ENCODE measurements at regions not wholly inside any gene's neighbourhood (a gene's known extent, or its start where the extent isn't known, plus 50 kb on each side); places are given as distances from the start of the nearest gene placed in this dataset.

- H3K4me2 ChIP-seq (ENCODE audit: low read depth, low read length): no peak overlapping the region
- H3K9ac ChIP-seq (ENCODE audit: insufficient read depth, low read depth, low read length): no peak overlapping the region
- no peak for FAIRE-seq
- ATAC-seq: peak; percentile 60
- H3K4me1 ChIP-seq (ENCODE audit: insufficient read depth, low read length): no peaks in the 10 kb centered on the region
- no peaks in the 10 kb centered on the region; the same call in 1 of the 2 replicates for H3K9me3 ChIP-seq (ENCODE audit: low read length)
- POLR2A ChIA-PET: no interaction called here
- H3K27me3 ChIP-seq (ENCODE audit: control insufficient read depth in 1 of 2, insufficient read depth in 2 of 2, low read length in 2 of 2): no peaks in the 10 kb centered on the region; a peak in 1 of 5 replicates
- 0% methylated on average over 3 of the region's 3 CpGs for WGBS (ENCODE audit: low lambda C conversion rate)
- no peak overlapping the region for H3K27ac ChIP-seq (ENCODE audit: extremely low read length, insufficient read depth, low read length)
- H3K79me2 ChIP-seq (ENCODE audit: insufficient read depth, low read length): no peaks in the 10 kb centered on the region
- H3K36me3 ChIP-seq (replicated peaks in 1 of 2; ENCODE audit: control insufficient read depth in 1 of 2, insufficient read depth in 2 of 2, low read length in 2 of 2): no peaks in the 10 kb centered on the region
- H2AFZ ChIP-seq (ENCODE audit: low read length): no peak overlapping the region
- H3K4me3 ChIP-seq (replicated peaks in 1 of 3; ENCODE audit: insufficient read depth in 1 of 3, low read depth in 2 of 3, low read length in 3 of 3): no peak overlapping the region
- intact Hi-C loops (cut with micrococcal nuclease; ENCODE audit: unreplicated experiment) (no loop called here), in situ Hi-C loops (cut with HindIII; ENCODE audit: extremely low pct_ligation_motif_present, low pct_unique_long_range_greater_than_20kb) (no loop called here)
- DNase-seq (ENCODE audit: low spot score): peak; percentile 0
- BruUV-seq (replicated peaks): no TSS peak
- no peak for TF ChIP-seq ZNF639 (CRISPR knock-in tag; conservative IDR thresholded peaks at IDR 0.05)
- 0 out of 2 replicates have a peak, but pooled peaks have one; percentile 7 for TF ChIP-seq STAG1 (CRISPR knock-in tag; IDR thresholded peaks at IDR 0.05)
- no peak for TF ChIP-seq ZNF773 (CRISPR knock-in tag; IDR thresholded peaks at IDR 0.05; ENCODE audit: borderline replicate concordance)
- no peak for TF ChIP-seq PTBP1 (IDR thresholded peaks at IDR 0.05; ENCODE audit: low read depth, low read length, poor library complexity, severe bottlenecking)
- no peaks in the 10 kb centered on the region for H4K20me1 ChIP-seq (ENCODE audit: insufficient read depth, low read length)
- CTCF ChIA-PET (ENCODE audit: low intra/inter-chr PET ratio, low total read pairs): no interaction called here
Measured at GRCh38 chr13:71067165-71067815, 799.7 kb downstream of the DACH1 start.

GRCh38 chr13:71056581-71056980 lies 810.4 kb downstream of the DACH1 start:
- H3K27me3 ChIP-seq (ENCODE audit: control insufficient read depth in 1 of 2, insufficient read depth in 2 of 2, low read length in 2 of 2): no peaks in the 10 kb centered on the region
- H3K4me3 ChIP-seq (replicated peaks in 1 of 3; ENCODE audit: insufficient read depth in 1 of 3, low read depth in 2 of 3, low read length in 3 of 3): no peak overlapping the region
- CTCF ChIA-PET (ENCODE audit: low intra/inter-chr PET ratio, low total read pairs): no interaction called here
- H3K27ac ChIP-seq (ENCODE audit: extremely low read length, insufficient read depth, low read length): no peak overlapping the region
- no peaks in the 10 kb centered on the region for H3K9me3 ChIP-seq (ENCODE audit: low read length)
- no peak for TF ChIP-seq ZNF18 (CRISPR knock-in tag; IDR thresholded peaks at IDR 0.05; ENCODE audit: insufficient replicate concordance)
- TF ChIP-seq SKI (IDR thresholded peaks at IDR 0.05; ENCODE audit: partially characterized antibody): no peak
- TF ChIP-seq ARHGAP35 (CRISPR knock-in tag; IDR thresholded peaks at IDR 0.05; ENCODE audit: borderline replicate concordance): no peak
- no peak for TF ChIP-seq SAFB2 (CRISPR knock-in tag; IDR thresholded peaks at IDR 0.05; ENCODE audit: borderline replicate concordance, low read depth)
- no peak for TF ChIP-seq SPEN (CRISPR knock-in tag; IDR thresholded peaks at IDR 0.05; ENCODE audit: low read depth)
- no peak for TF ChIP-seq RFX1 (IDR thresholded peaks at IDR 0.05)
- TF ChIP-seq CBX5 (CRISPR knock-in tag; IDR thresholded peaks at IDR 0.05; ENCODE audit: borderline replicate concordance): no peak
- TF ChIP-seq ZNF24 (IDR thresholded peaks at IDR 0.05): no peak
- TF ChIP-seq ZNF572 (CRISPR knock-in tag; IDR thresholded peaks at IDR 0.05): no peak
- no peak; the same call in 2 of the 3 replicates for ATAC-seq
- no peak overlapping the region for H2AFZ ChIP-seq (ENCODE audit: low read length)
- WGBS (ENCODE audit: low lambda C conversion rate): 5% methylated on average over 4 of the region's 4 CpGs
- no peak for DNase-seq (ENCODE audit: low spot score)
- no TSS peak for BruUV-seq (replicated peaks)
- H3K9ac ChIP-seq (ENCODE audit: insufficient read depth, low read depth, low read length): no peak overlapping the region
- no peak for FAIRE-seq
- intact Hi-C loops (cut with micrococcal nuclease; ENCODE audit: unreplicated experiment) (no loop called here), in situ Hi-C loops (cut with HindIII; ENCODE audit: extremely low pct_ligation_motif_present, low pct_unique_long_range_greater_than_20kb) (no loop called here)
- H3K79me2 ChIP-seq (ENCODE audit: insufficient read depth, low read length): no peaks in the 10 kb centered on the region
- H4K20me1 ChIP-seq (ENCODE audit: insufficient read depth, low read length): no peaks in the 10 kb centered on the region
- no peaks in the 10 kb centered on the region for H3K4me1 ChIP-seq (ENCODE audit: insufficient read depth, low read length)
- no peak overlapping the region for H3K4me2 ChIP-seq (ENCODE audit: low read depth, low read length)
- H3K36me3 ChIP-seq (replicated peaks in 1 of 2; ENCODE audit: control insufficient read depth in 1 of 2, insufficient read depth in 2 of 2, low read length in 2 of 2): no peaks in the 10 kb centered on the region
- POLR2A ChIA-PET: no interaction called here
